ENCODE measurements at regions not wholly inside any gene's neighbourhood (a gene's known extent, or its start where the extent isn't known, plus 50 kb on each side); places are given as distances from the start of the nearest gene placed in this dataset.

GRCh38 chr5:115022303-115022702 is 147.4 kb downstream of the TRIM36 start:
- Histone ChIP-seq H2BK20ac (ENCODE audit: low read length) (no peak overlapping the region), H2BK120ac (replicated peaks; ENCODE audit: low read depth, low read length) (no peak overlapping the region), H4K91ac (replicated peaks; ENCODE audit: insufficient read length, low read length) (no peak overlapping the region), H2BK12ac (ENCODE audit: low read depth, low read length) (no peak overlapping the region), H3K23me2 (ENCODE audit: low read depth, low read length) (no peaks in the 10 kb centered on the region), H2BK15ac (ENCODE audit: low read length) (no peak overlapping the region), H2BK5ac (ENCODE audit: low read depth, low read length) (no peak overlapping the region), H3K23ac (ENCODE audit: insufficient read length) (no peak overlapping the region), H4K5ac (ENCODE audit: insufficient read length, low read depth, low read length) (no peak overlapping the region), H3K56ac (replicated peaks; ENCODE audit: insufficient read length, low read depth, low read length) (no peak overlapping the region), H3K14ac (ENCODE audit: insufficient read length) (no peak overlapping the region), H3K18ac (ENCODE audit: extremely low read depth, low read length) (no peak overlapping the region), H3K4me2 (ENCODE audit: insufficient read depth in 1 of 2, low read depth in 2 of 2, low read length in 2 of 2) (no peak overlapping the region), H3K4me3 (ENCODE audit: extremely low read depth in 1 of 4, insufficient read depth in 2 of 4, low read depth in 3 of 4, low read length in 4 of 4) (no peak overlapping the region), H3K27ac (ENCODE audit: low read depth, low read length) (no peak overlapping the region), H4K8ac (ENCODE audit: extremely low read depth, insufficient read depth, low read length) (no peak overlapping the region), H4K20me1 (replicated peaks in 1 of 2; ENCODE audit: control insufficient read depth in 1 of 2, insufficient read depth in 2 of 2, low read length in 2 of 2) (no peaks in the 10 kb centered on the region), H3K27me3 (replicated peaks in 1 of 4; ENCODE audit: control insufficient read depth in 3 of 4, extremely low read depth in 1 of 4, insufficient read depth in 3 of 4, low read length in 3 of 4) (no peaks in the 10 kb centered on the region), H3K9ac (replicated peaks in 1 of 4; ENCODE audit: extremely low read depth in 1 of 4, low read depth in 3 of 4, low read length in 3 of 4) (no peak overlapping the region), H2AFZ (ENCODE audit: low read length) (no peak overlapping the region), H3K9me3 (ENCODE audit: insufficient read depth in 2 of 2, low read depth in 1 of 2, low read length in 1 of 2) (no peaks in the 10 kb centered on the region), H3K4me1 (replicated peaks in 1 of 4; ENCODE audit: control insufficient read depth in 3 of 4, insufficient read depth in 4 of 4, low read length in 3 of 4) (no peaks in the 10 kb centered on the region), H3K4ac (replicated peaks; ENCODE audit: insufficient read length, low read depth, low read length) (no peak overlapping the region), H3K36me3 (ENCODE audit: control insufficient read depth in 2 of 4, insufficient read depth in 4 of 4, low read length in 3 of 4) (no peaks in the 10 kb centered on the region), H3K79me2 (ENCODE audit: control insufficient read depth in 1 of 2, insufficient read depth in 2 of 2, low read length in 2 of 2) (no peaks in the 10 kb centered on the region), H3K79me1 (ENCODE audit: low read depth, low read length) (no peaks in the 10 kb centered on the region), H2AK5ac (ENCODE audit: low read depth, low read length) (no peak overlapping the region)
- no peak for TF ChIP-seq SP1 (IDR thresholded peaks at IDR 0.05; ENCODE audit: low read depth, low read length)
- no peak for TF ChIP-seq CTCF (IDR thresholded peaks at IDR 0.05; ENCODE audit: control extremely low read depth in 1 of 3, insufficient read depth in 1 of 3, low read depth in 1 of 3, low read length in 3 of 3)
- FAIRE-seq: no peak
- POLR2A ChIA-PET (ENCODE audit: partially characterized antibody): no interaction called here
- CTCF ChIA-PET (ENCODE audit: partially characterized antibody): interaction anchor here (1.0 to 1.4 kb wide), 2 partner anchors 9 to 123 kb away, joined by 3 read pairs; no protein-coding TSS in a partner anchor
- no peak for DNase-seq (ENCODE audit: low read depth in 1 of 2, low spot score in 2 of 2)

Measured in H1 (cell line).